ENCODE measurements at regions not wholly inside any gene's neighbourhood (a gene's known extent, or its start where the extent isn't known, plus 50 kb on each side); places are given as distances from the start of the nearest gene placed in this dataset.

GRCh38 chr6:170232186-170233002 is 58.5 kb downstream of the DLL1 start:
- TF ChIP-seq, protein P1, sequence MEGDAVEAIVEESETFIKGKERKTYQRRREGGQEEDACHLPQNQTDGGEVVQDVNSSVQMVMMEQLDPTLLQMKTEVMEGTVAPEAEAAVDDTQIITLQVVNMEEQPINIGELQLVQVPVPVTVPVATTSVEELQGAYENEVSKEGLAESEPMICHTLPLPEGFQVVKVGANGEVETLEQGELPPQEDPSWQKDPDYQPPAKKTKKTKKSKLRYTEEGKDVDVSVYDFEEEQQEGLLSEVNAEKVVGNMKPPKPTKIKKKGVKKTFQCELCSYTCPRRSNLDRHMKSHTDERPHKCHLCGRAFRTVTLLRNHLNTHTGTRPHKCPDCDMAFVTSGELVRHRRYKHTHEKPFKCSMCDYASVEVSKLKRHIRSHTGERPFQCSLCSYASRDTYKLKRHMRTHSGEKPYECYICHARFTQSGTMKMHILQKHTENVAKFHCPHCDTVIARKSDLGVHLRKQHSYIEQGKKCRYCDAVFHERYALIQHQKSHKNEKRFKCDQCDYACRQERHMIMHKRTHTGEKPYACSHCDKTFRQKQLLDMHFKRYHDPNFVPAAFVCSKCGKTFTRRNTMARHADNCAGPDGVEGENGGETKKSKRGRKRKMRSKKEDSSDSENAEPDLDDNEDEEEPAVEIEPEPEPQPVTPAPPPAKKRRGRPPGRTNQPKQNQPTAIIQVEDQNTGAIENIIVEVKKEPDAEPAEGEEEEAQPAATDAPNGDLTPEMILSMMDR (conservative IDR thresholded peaks at IDR 0.05; ENCODE audit: low read depth, low read length): no peak
- no peak for TF ChIP-seq EZH2 (IDR thresholded peaks at IDR 0.05; ENCODE audit: borderline replicate concordance, low read depth, low read length, poor library complexity, severe bottlenecking)
